ENCODE measurements at regions not wholly inside any gene's neighbourhood (a gene's known extent, or its start where the extent isn't known, plus 50 kb on each side); places are given as distances from the start of the nearest gene placed in this dataset.

- no peak for TF ChIP-seq CTCF (IDR thresholded peaks at IDR 0.05; ENCODE audit: control insufficient read depth, insufficient read depth, low read depth, low read length, missing control alignments)
- DNase-seq (ENCODE audit: low read depth), result no peak
- H3K4me3 ChIP-seq (ENCODE audit: control insufficient read depth, low read depth, low read length), result no peak overlapping the region
These were observed 122.3 kb downstream of the FAM174B start for GRCh38 chr15:92533298-92533697.

GRCh38 chr15:92531406-92531805 is 124.2 kb downstream of the FAM174B start:
- H3K4me3 ChIP-seq (ENCODE audit: control insufficient read depth, low read depth, low read length), result no peak overlapping the region
- TF ChIP-seq CTCF (IDR thresholded peaks at IDR 0.05; ENCODE audit: control insufficient read depth, insufficient read depth, low read depth, low read length, missing control alignments), result no peak
- no peak for DNase-seq (ENCODE audit: low read depth)

GRCh38 chr15:92528736-92529135 is 126.8 kb downstream of the FAM174B start:
- no peak for DNase-seq (ENCODE audit: low read depth)
- no peak for TF ChIP-seq CTCF (IDR thresholded peaks at IDR 0.05; ENCODE audit: control insufficient read depth, insufficient read depth, low read depth, low read length, missing control alignments)
- no peak overlapping the region for H3K4me3 ChIP-seq (ENCODE audit: control insufficient read depth, low read depth, low read length)

- H3K4me3 ChIP-seq (ENCODE audit: control insufficient read depth, low read depth, low read length), result no peak overlapping the region
- TF ChIP-seq CTCF (IDR thresholded peaks at IDR 0.05; ENCODE audit: control insufficient read depth, insufficient read depth, low read depth, low read length, missing control alignments), result no peak
- no peak for DNase-seq (ENCODE audit: low read depth)
These were observed 128.4 kb downstream of the FAM174B start for GRCh38 chr15:92527197-92527596.

- TF ChIP-seq CTCF (IDR thresholded peaks at IDR 0.05; ENCODE audit: control insufficient read depth, insufficient read depth, low read depth, low read length, missing control alignments), result no peak
- H3K4me3 ChIP-seq (ENCODE audit: control insufficient read depth, low read depth, low read length), result no peak overlapping the region
- no peak for DNase-seq (ENCODE audit: low read depth)
These were observed 129.8 kb downstream of the FAM174B start for GRCh38 chr15:92525758-92526245.

- TF ChIP-seq CTCF (IDR thresholded peaks at IDR 0.05; ENCODE audit: control insufficient read depth, insufficient read depth, low read depth, low read length, missing control alignments), result no peak
These were observed 130.6 kb downstream of the FAM174B start for GRCh38 chr15:92524874-92525565.

More at GRCh38 chr15:92524874-92525565, 130.6 kb downstream of the FAM174B start:
- DNase-seq (ENCODE audit: low read depth), result no peak
- H3K4me3 ChIP-seq (ENCODE audit: control insufficient read depth, low read depth, low read length), result no peak overlapping the region
